NCI-H446 (cell line): ENCODE measurements at regions not wholly inside any gene's neighbourhood (a gene's known extent, or its start where the extent isn't known, plus 50 kb on each side); places are given as distances from the start of the nearest gene placed in this dataset.

ENCODE experiments used
- DNase-seq, 2 experiments: peaks; one replicate each; lab custom pipeline; 2025; lab: John Stamatoyannopoulos, UW

GRCh38 chr10:128875030-128875744 lies 591.9 kb upstream of the MGMT start:
- no peak for DNase-seq

GRCh38 chr10:128875956-128876736 lies 590.9 kb upstream of the MGMT start:
- DNase-seq: no peak

GRCh38 chr10:128877141-128877540 lies 589.9 kb upstream of the MGMT start:
- no peak for DNase-seq

GRCh38 chr10:128877936-128878335 lies 589.1 kb upstream of the MGMT start:
- DNase-seq: no peak

- no peak for DNase-seq
These were observed 588.0 kb upstream of the MGMT start for GRCh38 chr10:128879030-128879429.

- DNase-seq: no peak
These were observed 587.5 kb upstream of the MGMT start for GRCh38 chr10:128879441-128880140.

GRCh38 chr10:128880159-128880725 lies 586.8 kb upstream of the MGMT start:
- DNase-seq: no peak

GRCh38 chr10:128881086-128881485 lies 586.0 kb upstream of the MGMT start:
- DNase-seq: no peak

- no peak for DNase-seq
These were observed 583.6 kb upstream of the MGMT start for GRCh38 chr10:128883231-128884032.

GRCh38 chr10:128884033-128884425 lies 583.0 kb upstream of the MGMT start:
- no peak for DNase-seq

GRCh38 chr10:128884496-128885072 lies 582.5 kb upstream of the MGMT start:
- DNase-seq: no peak

- DNase-seq: no peak
These were observed 581.2 kb upstream of the MGMT start for GRCh38 chr10:128885573-128886555.

GRCh38 chr10:128887856-128888255 lies 579.2 kb upstream of the MGMT start:
- DNase-seq: no peak

GRCh38 chr10:128892005-128892404 lies 575.0 kb upstream of the MGMT start:
- no peak for DNase-seq

- no peak for DNase-seq
These were observed 572.4 kb upstream of the MGMT start for GRCh38 chr10:128894641-128895040.

GRCh38 chr10:128895473-128895872 lies 571.6 kb upstream of the MGMT start:
- DNase-seq: no peak

GRCh38 chr10:128896116-128896795 lies 570.8 kb upstream of the MGMT start:
- DNase-seq: no peak

GRCh38 chr10:128896963-128897362 lies 570.1 kb upstream of the MGMT start:
- no peak for DNase-seq

- DNase-seq: no peak
These were observed 569.5 kb upstream of the MGMT start for GRCh38 chr10:128897401-128898129.
